Lower lobe of right lung (tissue), 2 donors: ENCODE measurements at regions not wholly inside any gene's neighbourhood (a gene's known extent, or its start where the extent isn't known, plus 50 kb on each side); places are given as distances from the start of the nearest gene placed in this dataset.

ENCODE experiments used
- ATAC-seq, 2 donors: fragments of 200-7000 bp; cut with Tn5 transposase; one replicate each; pipeline ENCODE4 v1.9.1; 2020 to 2022; ENCODE audit warnings: mild to moderate bottlenecking in 2 of 2, moderate library complexity in 2 of 2
- DNase-seq: peaks from one replicate; pipeline ENCODE4 v3.0.0-alpha.2; 2020
- H3K27ac ChIP-seq: fragments of 200-600 bp; one replicate; pipeline ENCODE4 v1.8.0; 2022
- H3K27me3 ChIP-seq: fragments of 200-600 bp; one replicate; pipeline ENCODE4 v1.8.0; 2022; ENCODE audit warnings: low read depth
- H3K36me3 ChIP-seq: fragments of 200-600 bp; one replicate; pipeline ENCODE4 v1.8.0; 2022; ENCODE audit warnings: mild to moderate bottlenecking
- H3K4me1 ChIP-seq: fragments of 200-600 bp; one replicate; pipeline ENCODE4 v1.8.0; 2022
- H3K4me3 ChIP-seq: fragments of 200-600 bp; one replicate; pipeline ENCODE4 v1.8.0; 2022; ENCODE audit warnings: mild to moderate bottlenecking
- H3K9me3 ChIP-seq: fragments of 200-600 bp; one replicate; pipeline ENCODE4 v1.8.0; 2022
- CTCF ChIP-seq: fragments of 200-600 bp; IDR thresholded peaks from one replicate; pipeline ENCODE4 v1.8.0; 2022; ENCODE audit warnings: antibody characterized with exemption, mild to moderate bottlenecking
- intact Hi-C: fragments of 100-400 bp; cut with DNase I; formaldehyde crosslinking; loops from one replicate; pipeline ENCODE4 v1.11.0; 2022
- donor health status: DM: no; HTN: yes; CAD: no; lungs with severe emphysema.

GRCh38 chr5:74480201-74480600 is 160.3 kb downstream of the ENC1 start:
- Histone ChIP-seq H3K4me1 (no peaks in the 10 kb centered on the region), H3K36me3 (no peaks in the 10 kb centered on the region), H3K27me3 (no peaks in the 10 kb centered on the region), H3K9me3 (no peaks in the 10 kb centered on the region), H3K27ac (no peak overlapping the region), H3K4me3 (no peak overlapping the region)
- ATAC-seq = no peak
- no peak for DNase-seq
- intact Hi-C loops = no loop called here
- TF ChIP-seq CTCF = no peak

GRCh38 chr5:74478328-74478727 is 162.2 kb downstream of the ENC1 start:
- Histone ChIP-seq H3K36me3 (no peaks in the 10 kb centered on the region), H3K9me3 (no peaks in the 10 kb centered on the region), H3K4me1 (no peaks in the 10 kb centered on the region), H3K27me3 (no peaks in the 10 kb centered on the region), H3K4me3 (no peak overlapping the region), H3K27ac (no peak overlapping the region)
- no peak for TF ChIP-seq CTCF
- DNase-seq = no peak
- intact Hi-C loops = no loop called here
- ATAC-seq = no peak

- Histone ChIP-seq H3K4me3 (no peak overlapping the region), H3K9me3 (no peaks in the 10 kb centered on the region), H3K27me3 (no peaks in the 10 kb centered on the region), H3K27ac (no peak overlapping the region), H3K4me1 (no peaks in the 10 kb centered on the region), H3K36me3 (no peaks in the 10 kb centered on the region)
- no peak for ATAC-seq
- DNase-seq = no peak
- intact Hi-C loops = no loop called here
- TF ChIP-seq CTCF = no peak
Measured at GRCh38 chr5:74477761-74478160, 162.8 kb downstream of the ENC1 start.

GRCh38 chr5:74476819-74477453 is 163.6 kb downstream of the ENC1 start:
- Histone ChIP-seq H3K27ac (no peak overlapping the region), H3K9me3 (no peaks in the 10 kb centered on the region), H3K4me3 (no peak overlapping the region), H3K27me3 (no peaks in the 10 kb centered on the region), H3K36me3 (no peaks in the 10 kb centered on the region), H3K4me1 (no peaks in the 10 kb centered on the region)
- DNase-seq (no peak), ATAC-seq (no peak)
- TF ChIP-seq CTCF = no peak
- intact Hi-C loops = no loop called here

- DNase-seq (no peak), ATAC-seq (no peak)
- H3K27me3 ChIP-seq = no peaks in the 10 kb centered on the region
- intact Hi-C loops = no loop called here
- H3K27ac ChIP-seq = no peak overlapping the region
- H3K4me3 ChIP-seq = no peak overlapping the region
- H3K9me3 ChIP-seq = no peaks in the 10 kb centered on the region
- no peaks in the 10 kb centered on the region for H3K4me1 ChIP-seq
- no peak for TF ChIP-seq CTCF
- H3K36me3 ChIP-seq = no peaks in the 10 kb centered on the region
Measured at GRCh38 chr5:74476046-74476818, 164.3 kb downstream of the ENC1 start.
